ENCODE measurements at regions not wholly inside any gene's neighbourhood (a gene's known extent, or its start where the extent isn't known, plus 50 kb on each side); places are given as distances from the start of the nearest gene placed in this dataset.

GRCh38 chr22:48677168-48677520 is 1150.5 kb downstream of the BRD1 start:
- peaks cover 7% of the 10 kb centered on the region for H3K9me3 ChIP-seq (ENCODE audit: low read length)
- H3K36me3 ChIP-seq (ENCODE audit: insufficient read depth, low read length) = no peaks in the 10 kb centered on the region
- no peaks in the 10 kb centered on the region for H3K27me3 ChIP-seq (ENCODE audit: insufficient read depth, low read length)
- no peak overlapping the region for H3K4me3 ChIP-seq (ENCODE audit: low read length)
- H2AFZ ChIP-seq (ENCODE audit: low read depth, low read length) = no peak overlapping the region
- H3K4me1 ChIP-seq (ENCODE audit: insufficient read depth, low read length) = no peaks in the 10 kb centered on the region

GRCh38 chr22:48676266-48677167 is 1151.2 kb downstream of the BRD1 start:
- Histone ChIP-seq H3K9me3 (ENCODE audit: low read length) (peaks cover 9% of the 10 kb centered on the region), H3K4me3 (ENCODE audit: low read length) (no peak overlapping the region), H2AFZ (ENCODE audit: low read depth, low read length) (no peak overlapping the region), H3K27me3 (ENCODE audit: insufficient read depth, low read length) (no peaks in the 10 kb centered on the region), H3K36me3 (ENCODE audit: insufficient read depth, low read length) (no peaks in the 10 kb centered on the region), H3K4me1 (ENCODE audit: insufficient read depth, low read length) (no peaks in the 10 kb centered on the region)

- Histone ChIP-seq H3K9me3 (ENCODE audit: low read length) (peaks cover 12% of the 10 kb centered on the region), H3K27me3 (ENCODE audit: insufficient read depth, low read length) (no peaks in the 10 kb centered on the region), H3K4me1 (ENCODE audit: insufficient read depth, low read length) (no peaks in the 10 kb centered on the region), H3K4me3 (ENCODE audit: low read length) (no peak overlapping the region), H3K36me3 (ENCODE audit: insufficient read depth, low read length) (no peaks in the 10 kb centered on the region), H2AFZ (ENCODE audit: low read depth, low read length) (no peak overlapping the region)
Measured at GRCh38 chr22:48675830-48676145, 1151.9 kb downstream of the BRD1 start.

GRCh38 chr22:48675141-48675829 is 1152.4 kb downstream of the BRD1 start:
- Histone ChIP-seq H3K9me3 (ENCODE audit: low read length) (peaks cover 12% of the 10 kb centered on the region), H3K4me3 (ENCODE audit: low read length) (no peak overlapping the region), H3K27me3 (ENCODE audit: insufficient read depth, low read length) (no peaks in the 10 kb centered on the region), H2AFZ (ENCODE audit: low read depth, low read length) (no peak overlapping the region), H3K4me1 (ENCODE audit: insufficient read depth, low read length) (no peaks in the 10 kb centered on the region), H3K36me3 (ENCODE audit: insufficient read depth, low read length) (no peaks in the 10 kb centered on the region)

- Histone ChIP-seq H3K4me1 (ENCODE audit: insufficient read depth, low read length) (no peaks in the 10 kb centered on the region), H3K36me3 (ENCODE audit: insufficient read depth, low read length) (no peaks in the 10 kb centered on the region), H3K9me3 (ENCODE audit: low read length) (peaks cover 12% of the 10 kb centered on the region), H3K4me3 (ENCODE audit: low read length) (no peak overlapping the region), H3K27me3 (ENCODE audit: insufficient read depth, low read length) (no peaks in the 10 kb centered on the region), H2AFZ (ENCODE audit: low read depth, low read length) (no peak overlapping the region)
Measured at GRCh38 chr22:48673806-48674500, 1153.7 kb downstream of the BRD1 start.

- Histone ChIP-seq H3K9me3 (ENCODE audit: low read length) (peaks cover 11% of the 10 kb centered on the region), H3K4me1 (ENCODE audit: insufficient read depth, low read length) (no peaks in the 10 kb centered on the region), H3K27me3 (ENCODE audit: insufficient read depth, low read length) (no peaks in the 10 kb centered on the region), H3K4me3 (ENCODE audit: low read length) (no peak overlapping the region), H3K36me3 (ENCODE audit: insufficient read depth, low read length) (no peaks in the 10 kb centered on the region), H2AFZ (ENCODE audit: low read depth, low read length) (no peak overlapping the region)
Measured at GRCh38 chr22:48672387-48672786, 1155.3 kb downstream of the BRD1 start.

- H3K9me3 ChIP-seq (ENCODE audit: low read length) = peaks cover 11% of the 10 kb centered on the region
- no peaks in the 10 kb centered on the region for H3K27me3 ChIP-seq (ENCODE audit: insufficient read depth, low read length)
- H3K36me3 ChIP-seq (ENCODE audit: insufficient read depth, low read length) = no peaks in the 10 kb centered on the region
- H2AFZ ChIP-seq (ENCODE audit: low read depth, low read length) = no peak overlapping the region
- H3K4me3 ChIP-seq (ENCODE audit: low read length) = no peak overlapping the region
- no peaks in the 10 kb centered on the region for H3K4me1 ChIP-seq (ENCODE audit: insufficient read depth, low read length)
Measured at GRCh38 chr22:48670731-48671130, 1156.9 kb downstream of the BRD1 start.

- Histone ChIP-seq H3K4me1 (ENCODE audit: insufficient read depth, low read length) (no peaks in the 10 kb centered on the region), H3K36me3 (ENCODE audit: insufficient read depth, low read length) (no peaks in the 10 kb centered on the region), H3K4me3 (ENCODE audit: low read length) (no peak overlapping the region), H2AFZ (ENCODE audit: low read depth, low read length) (no peak overlapping the region), H3K27me3 (ENCODE audit: insufficient read depth, low read length) (no peaks in the 10 kb centered on the region), H3K9me3 (ENCODE audit: low read length) (peaks cover 11% of the 10 kb centered on the region)
Measured at GRCh38 chr22:48669986-48670716, 1157.5 kb downstream of the BRD1 start.

- peaks cover 17% of the 10 kb centered on the region for H3K9me3 ChIP-seq (ENCODE audit: low read length)
- no peak overlapping the region for H3K4me3 ChIP-seq (ENCODE audit: low read length)
- H3K27me3 ChIP-seq (ENCODE audit: insufficient read depth, low read length) = no peaks in the 10 kb centered on the region
- no peaks in the 10 kb centered on the region for H3K36me3 ChIP-seq (ENCODE audit: insufficient read depth, low read length)
- H2AFZ ChIP-seq (ENCODE audit: low read depth, low read length) = no peak overlapping the region
- no peaks in the 10 kb centered on the region for H3K4me1 ChIP-seq (ENCODE audit: insufficient read depth, low read length)
Measured at GRCh38 chr22:48669226-48669625, 1158.4 kb downstream of the BRD1 start.

GRCh38 chr22:48667289-48667688 is 1160.4 kb downstream of the BRD1 start:
- H3K36me3 ChIP-seq (ENCODE audit: insufficient read depth, low read length) = no peaks in the 10 kb centered on the region
- H3K4me3 ChIP-seq (ENCODE audit: low read length) = no peak overlapping the region
- no peaks in the 10 kb centered on the region for H3K27me3 ChIP-seq (ENCODE audit: insufficient read depth, low read length)

GRCh38 chr22:48666620-48667019 is 1161.1 kb downstream of the BRD1 start:
- Histone ChIP-seq H3K4me1 (ENCODE audit: insufficient read depth, low read length) (no peaks in the 10 kb centered on the region), H3K27me3 (ENCODE audit: insufficient read depth, low read length) (no peaks in the 10 kb centered on the region), H3K4me3 (ENCODE audit: low read length) (no peak overlapping the region), H2AFZ (ENCODE audit: low read depth, low read length) (no peak overlapping the region), H3K36me3 (ENCODE audit: insufficient read depth, low read length) (no peaks in the 10 kb centered on the region), H3K9me3 (ENCODE audit: low read length) (peaks cover 17% of the 10 kb centered on the region)

More at GRCh38 chr22:48667289-48667688, 1160.4 kb downstream of the BRD1 start:
- Histone ChIP-seq H3K9me3 (ENCODE audit: low read length) (peaks cover 19% of the 10 kb centered on the region), H3K4me1 (ENCODE audit: insufficient read depth, low read length) (no peaks in the 10 kb centered on the region), H2AFZ (ENCODE audit: low read depth, low read length) (no peak overlapping the region)

GRCh38 chr22:48665311-48665995 is 1162.2 kb downstream of the BRD1 start:
- Histone ChIP-seq H3K9me3 (ENCODE audit: low read length) (peaks cover 13% of the 10 kb centered on the region), H3K27me3 (ENCODE audit: insufficient read depth, low read length) (no peaks in the 10 kb centered on the region), H3K4me1 (ENCODE audit: insufficient read depth, low read length) (no peaks in the 10 kb centered on the region), H2AFZ (ENCODE audit: low read depth, low read length) (no peak overlapping the region), H3K4me3 (ENCODE audit: low read length) (no peak overlapping the region), H3K36me3 (ENCODE audit: insufficient read depth, low read length) (no peaks in the 10 kb centered on the region)

Measured in neuron (in vitro differentiated cells).